ENCODE measurements at regions not wholly inside any gene's neighbourhood (a gene's known extent, or its start where the extent isn't known, plus 50 kb on each side); places are given as distances from the start of the nearest gene placed in this dataset.

DNA sequence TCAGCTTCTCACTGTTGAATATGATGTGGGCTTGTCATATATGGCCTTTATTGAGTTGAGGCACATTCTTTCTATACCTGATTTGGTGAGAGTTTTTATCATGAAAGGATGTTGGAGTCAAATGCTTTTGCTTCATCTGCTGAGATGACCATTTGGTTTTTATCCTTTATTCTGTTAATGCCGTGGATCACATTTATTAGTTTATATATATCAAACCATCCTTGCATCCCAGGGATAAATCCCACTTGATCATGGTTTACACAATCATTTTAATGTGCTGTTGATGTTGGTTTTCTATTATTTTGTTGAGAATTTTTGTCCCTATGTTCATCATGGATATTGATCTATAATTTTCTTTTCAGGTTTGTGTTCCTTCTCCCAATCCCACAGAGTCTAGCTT is 67.0 kb downstream of the EBLN1 start:
- H3K4ac ChIP-seq (ENCODE audit: low read depth, low read length) = no peak overlapping the region
- in situ Hi-C loops (cut with MboI; ENCODE audit: low sequenced_read_pairs) (no loop called here), dilution Hi-C loops (cut with HindIII; ENCODE audit: low sequenced_read_pairs, unreplicated experiment) (no loop called here), intact Hi-C loops (cut with micrococcal nuclease) (no loop called here)
- no peak overlapping the region for H2BK5ac ChIP-seq (ENCODE audit: low read depth, low read length, poor library complexity, severe bottlenecking)
- H3K18ac ChIP-seq (ENCODE audit: low read depth, low read length) = no peak overlapping the region
- no peaks in the 10 kb centered on the region for H3K27me3 ChIP-seq (ENCODE audit: control insufficient read depth, insufficient read depth, low read length)
- no peaks in the 10 kb centered on the region for H3K9me3 ChIP-seq (ENCODE audit: control insufficient read depth, insufficient read depth, low read length)
- H3K9ac ChIP-seq (ENCODE audit: low read depth, low read length) = no peak overlapping the region
- no peak overlapping the region for H2BK15ac ChIP-seq (ENCODE audit: low read depth, low read length)
- H2AK9ac ChIP-seq (replicated peaks; ENCODE audit: low read depth, low read length, poor library complexity) = no peak overlapping the region
- H2BK120ac ChIP-seq (ENCODE audit: low read depth, low read length) = no peak overlapping the region
- ChIA-PET CTCF (no interaction called here), POLR2A (ENCODE audit: unreplicated experiment) (no interaction called here)
- no peaks in the 10 kb centered on the region for H3K9me1 ChIP-seq (ENCODE audit: insufficient read depth, low read length)
- DNase-seq (no peak), ATAC-seq (ENCODE audit: low read depth) (no peak)
- H2AK5ac ChIP-seq (ENCODE audit: low read depth, low read length) = no peak overlapping the region
- H4K8ac ChIP-seq (ENCODE audit: low read depth in 2 of 2, low read length in 2 of 2) = no peak overlapping the region
- H3K79me1 ChIP-seq (ENCODE audit: low read depth in 1 of 2, low read length in 2 of 2) = no peaks in the 10 kb centered on the region
- no peaks in the 10 kb centered on the region for H3K36me3 ChIP-seq (ENCODE audit: control insufficient read depth, insufficient read depth, low read length)
- BruUV-seq (replicated peaks) = no TSS peak
- H4K20me1 ChIP-seq (ENCODE audit: insufficient read depth, low read length) = no peaks in the 10 kb centered on the region
- H3K27ac ChIP-seq (ENCODE audit: insufficient read depth, low read length) = no peak overlapping the region
- H2AFZ ChIP-seq (replicated peaks; ENCODE audit: low read length, poor library complexity) = no peak overlapping the region
- H3K4me1 ChIP-seq (ENCODE audit: control insufficient read depth, insufficient read depth, low read length) = no peaks in the 10 kb centered on the region
- no peak overlapping the region for H4K91ac ChIP-seq (ENCODE audit: insufficient read depth, low read depth, low read length)
- H4K5ac ChIP-seq (ENCODE audit: low read depth, low read length) = no peak overlapping the region
- no peak overlapping the region for H3K14ac ChIP-seq (replicated peaks; ENCODE audit: low read depth, low read length)
- H2BK20ac ChIP-seq (ENCODE audit: low read depth, low read length) = no peak overlapping the region
- no CpG with 5 or more reads among the region's 1 CpG for WGBS, 2 experiments (ENCODE audit: extremely low coverage in 2 of 2, insufficient read length in 1 of 2)
- no peak overlapping the region for H3K56ac ChIP-seq (ENCODE audit: extremely low read depth, insufficient read depth, low read length)
- TF ChIP-seq MAZ (IDR thresholded peaks at IDR 0.05; ENCODE audit: borderline replicate concordance, low read depth, low read length) = no peak
- TF ChIP-seq MAFK (IDR thresholded peaks at IDR 0.05; ENCODE audit: low read depth, low read length) = no peak
- no peak for TF ChIP-seq SMC3 (IDR thresholded peaks at IDR 0.05; ENCODE audit: low read depth, low read length)
- no peak for TF ChIP-seq MXI1 (IDR thresholded peaks at IDR 0.05; ENCODE audit: borderline replicate concordance, low read depth, low read length)
- no peak for TF ChIP-seq POLR2A (IDR thresholded peaks at IDR 0.05; ENCODE audit: low read depth, low read length)
- TF ChIP-seq, protein P1, sequence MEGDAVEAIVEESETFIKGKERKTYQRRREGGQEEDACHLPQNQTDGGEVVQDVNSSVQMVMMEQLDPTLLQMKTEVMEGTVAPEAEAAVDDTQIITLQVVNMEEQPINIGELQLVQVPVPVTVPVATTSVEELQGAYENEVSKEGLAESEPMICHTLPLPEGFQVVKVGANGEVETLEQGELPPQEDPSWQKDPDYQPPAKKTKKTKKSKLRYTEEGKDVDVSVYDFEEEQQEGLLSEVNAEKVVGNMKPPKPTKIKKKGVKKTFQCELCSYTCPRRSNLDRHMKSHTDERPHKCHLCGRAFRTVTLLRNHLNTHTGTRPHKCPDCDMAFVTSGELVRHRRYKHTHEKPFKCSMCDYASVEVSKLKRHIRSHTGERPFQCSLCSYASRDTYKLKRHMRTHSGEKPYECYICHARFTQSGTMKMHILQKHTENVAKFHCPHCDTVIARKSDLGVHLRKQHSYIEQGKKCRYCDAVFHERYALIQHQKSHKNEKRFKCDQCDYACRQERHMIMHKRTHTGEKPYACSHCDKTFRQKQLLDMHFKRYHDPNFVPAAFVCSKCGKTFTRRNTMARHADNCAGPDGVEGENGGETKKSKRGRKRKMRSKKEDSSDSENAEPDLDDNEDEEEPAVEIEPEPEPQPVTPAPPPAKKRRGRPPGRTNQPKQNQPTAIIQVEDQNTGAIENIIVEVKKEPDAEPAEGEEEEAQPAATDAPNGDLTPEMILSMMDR (conservative IDR thresholded peaks at IDR 0.05; ENCODE audit: low read depth, low read length) = no peak
- TF ChIP-seq, protein P2, sequence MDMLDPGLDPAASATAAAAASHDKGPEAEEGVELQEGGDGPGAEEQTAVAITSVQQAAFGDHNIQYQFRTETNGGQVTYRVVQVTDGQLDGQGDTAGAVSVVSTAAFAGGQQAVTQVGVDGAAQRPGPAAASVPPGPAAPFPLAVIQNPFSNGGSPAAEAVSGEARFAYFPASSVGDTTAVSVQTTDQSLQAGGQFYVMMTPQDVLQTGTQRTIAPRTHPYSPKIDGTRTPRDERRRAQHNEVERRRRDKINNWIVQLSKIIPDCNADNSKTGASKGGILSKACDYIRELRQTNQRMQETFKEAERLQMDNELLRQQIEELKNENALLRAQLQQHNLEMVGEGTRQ (IDR thresholded peaks at IDR 0.05; ENCODE audit: low read depth, low read length) = no peak
- no peak for TF ChIP-seq RCOR1 (IDR thresholded peaks at IDR 0.05; ENCODE audit: insufficient replicate concordance, low read length)
- TF ChIP-seq CEBPB (IDR thresholded peaks at IDR 0.05; ENCODE audit: low read depth, low read length) = no peak
- TF ChIP-seq NFE2L2 (IDR thresholded peaks at IDR 0.05; ENCODE audit: low read depth, low read length) = no peak
- no peak for TF ChIP-seq CHD1 (IDR thresholded peaks at IDR 0.05; ENCODE audit: low read depth, low read length)
- TF ChIP-seq, protein P3, sequence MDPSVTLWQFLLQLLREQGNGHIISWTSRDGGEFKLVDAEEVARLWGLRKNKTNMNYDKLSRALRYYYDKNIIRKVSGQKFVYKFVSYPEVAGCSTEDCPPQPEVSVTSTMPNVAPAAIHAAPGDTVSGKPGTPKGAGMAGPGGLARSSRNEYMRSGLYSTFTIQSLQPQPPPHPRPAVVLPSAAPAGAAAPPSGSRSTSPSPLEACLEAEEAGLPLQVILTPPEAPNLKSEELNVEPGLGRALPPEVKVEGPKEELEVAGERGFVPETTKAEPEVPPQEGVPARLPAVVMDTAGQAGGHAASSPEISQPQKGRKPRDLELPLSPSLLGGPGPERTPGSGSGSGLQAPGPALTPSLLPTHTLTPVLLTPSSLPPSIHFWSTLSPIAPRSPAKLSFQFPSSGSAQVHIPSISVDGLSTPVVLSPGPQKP (IDR thresholded peaks at IDR 0.05; ENCODE audit: borderline replicate concordance, low read depth, low read length) = no peak
- TF ChIP-seq FOS (IDR thresholded peaks at IDR 0.05; ENCODE audit: low read depth, low read length) = no peak
- no peak for TF ChIP-seq RFX5 (IDR thresholded peaks at IDR 0.05; ENCODE audit: low read depth, low read length)
- TF ChIP-seq BHLHE40 (IDR thresholded peaks at IDR 0.05; ENCODE audit: low read depth, low read length) = no peak
- TF ChIP-seq RAD21 (IDR thresholded peaks at IDR 0.05; ENCODE audit: low read length) = no peak
- H3K4me3 ChIP-seq (ENCODE audit: insufficient read depth, low read depth, low read length) = no peak overlapping the region
- H3K4me2 ChIP-seq (ENCODE audit: low read depth, low read length) = no peak overlapping the region
- H3K23ac ChIP-seq (ENCODE audit: low read depth, low read length) = no peak overlapping the region

All from IMR-90 (cell line).